BE2C (cell line): ENCODE measurements at regions not wholly inside any gene's neighbourhood (a gene's known extent, or its start where the extent isn't known, plus 50 kb on each side); places are given as distances from the start of the nearest gene placed in this dataset.

Experiments used
- DNase-seq: peaks from one replicate; pipeline ENCODE4 v3.0.0-alpha.2; 2020
- H3K27me3 ChIP-seq: fragments of 250-450 bp; sonication (Bioruptor Pico); 2 replicates; pipeline ENCODE4 v1.5.1; 2020; ENCODE audit warnings: mild to moderate bottlenecking
- H3K36me3 ChIP-seq: fragments of 250-450 bp; sonication (Bioruptor Pico); 2 replicates; pipeline ENCODE4 v1.5.1; 2020; ENCODE audit warnings: mild to moderate bottlenecking
- H3K4me1 ChIP-seq: fragments of 250-450 bp; sonication (Bioruptor Pico); 2 replicates; pipeline ENCODE4 v1.5.1; 2020
- H3K4me3 ChIP-seq: 2 replicates; pipeline ENCODE4 v1.5.1; 2011; ENCODE audit warnings: low read depth, low read length
- H3K9me3 ChIP-seq: fragments of 250-450 bp; sonication (Bioruptor Pico); 2 replicates; pipeline ENCODE4 v1.5.1; 2020
- CTCF ChIP-seq: IDR thresholded peaks from 2 replicates; pipeline ENCODE4 v1.5.1; 2012; ENCODE audit warnings: mild to moderate bottlenecking, low read depth, low read length

DNA sequence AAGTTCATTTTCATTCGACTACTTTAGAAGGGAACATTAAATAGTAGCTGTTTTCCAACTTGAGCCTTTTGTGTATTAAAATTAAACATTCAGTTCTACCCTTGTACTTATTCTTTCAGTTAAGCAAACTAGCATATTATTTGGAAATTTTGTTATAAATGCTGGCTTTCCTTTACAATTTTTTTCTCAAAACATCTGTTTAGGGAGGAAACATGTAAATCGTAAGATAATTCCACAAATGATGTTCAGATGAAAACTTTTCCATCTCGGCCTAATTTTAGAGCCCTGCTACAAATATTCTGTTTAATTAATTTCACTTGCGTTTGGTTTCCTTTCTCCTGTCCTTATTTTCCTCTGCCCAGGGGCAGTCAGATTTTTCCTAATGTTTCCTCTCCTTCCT is 476.2 kb upstream of the RGMA start:
- Histone ChIP-seq H3K9me3 (no peaks in the 10 kb centered on the region), H3K4me1 (peaks cover 5% of the 10 kb centered on the region), H3K27me3 (no peaks in the 10 kb centered on the region), H3K4me3 (no peak overlapping the region), H3K36me3 (no peaks in the 10 kb centered on the region)
- no peak for DNase-seq
- no peak for TF ChIP-seq CTCF

DNA sequence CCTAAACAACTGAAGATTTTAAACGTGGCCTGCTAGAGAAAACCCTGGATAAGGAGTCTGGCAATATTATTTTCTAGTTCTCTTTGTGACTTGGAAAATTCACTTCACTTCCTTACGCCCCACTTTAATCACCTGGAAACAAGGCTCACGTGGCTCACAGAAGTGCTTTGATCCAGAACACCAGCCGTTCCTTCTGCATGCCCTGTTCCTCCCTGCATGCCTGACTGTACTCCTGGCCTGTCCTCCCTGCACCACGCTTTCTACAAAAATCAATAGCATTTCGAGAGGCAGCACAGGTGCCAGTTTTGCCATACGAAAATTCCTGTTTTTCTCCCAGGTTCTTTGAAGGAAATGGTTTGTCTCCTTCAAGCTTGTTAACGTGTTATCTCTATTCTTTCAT is 474.2 kb upstream of the RGMA start:
- Histone ChIP-seq H3K4me1 (peaks cover 5% of the 10 kb centered on the region), H3K27me3 (no peaks in the 10 kb centered on the region), H3K36me3 (no peaks in the 10 kb centered on the region), H3K9me3 (no peaks in the 10 kb centered on the region), H3K4me3 (no peak overlapping the region)
- DNase-seq = no peak
- no peak for TF ChIP-seq CTCF

DNA sequence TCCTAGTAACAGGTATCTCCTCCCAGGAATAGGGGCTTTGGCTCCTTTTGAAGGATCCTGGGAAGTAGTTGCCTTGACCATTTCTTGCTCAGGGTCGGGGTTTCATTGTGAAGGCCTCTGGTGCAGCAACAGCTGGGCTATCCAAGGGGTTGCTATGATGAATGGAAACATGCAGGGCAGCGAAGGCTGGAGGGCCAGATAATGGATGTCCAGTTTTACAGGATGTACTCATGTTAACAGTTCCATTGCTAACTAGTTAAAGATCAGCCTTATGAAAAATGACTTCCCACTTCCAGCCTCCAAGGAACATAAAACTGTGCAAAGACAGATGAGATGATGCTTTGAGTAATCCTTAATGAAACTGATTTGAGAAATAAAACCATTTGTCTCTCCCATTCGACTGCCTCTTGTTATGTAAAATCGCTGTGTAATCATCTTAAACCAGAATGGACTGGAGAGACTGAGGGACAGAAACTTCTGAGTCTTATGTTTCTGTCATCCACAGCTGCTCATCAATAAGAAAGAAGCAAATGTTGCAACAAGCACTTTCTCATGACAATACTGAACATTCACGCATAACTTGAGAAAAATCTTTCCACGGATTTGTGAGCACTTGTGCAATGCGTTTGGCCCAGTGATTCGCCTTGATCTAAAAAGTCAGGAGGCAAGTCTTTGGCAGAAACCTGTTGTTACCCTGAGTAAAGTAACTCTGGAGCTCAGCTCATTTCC is 473.5 kb upstream of the RGMA start:
- Histone ChIP-seq H3K9me3 (no peaks in the 10 kb centered on the region), H3K4me1 (peaks cover 5% of the 10 kb centered on the region), H3K36me3 (no peaks in the 10 kb centered on the region), H3K27me3 (no peaks in the 10 kb centered on the region), H3K4me3 (no peak overlapping the region)
- no peak for DNase-seq
- TF ChIP-seq CTCF = no peak

DNA sequence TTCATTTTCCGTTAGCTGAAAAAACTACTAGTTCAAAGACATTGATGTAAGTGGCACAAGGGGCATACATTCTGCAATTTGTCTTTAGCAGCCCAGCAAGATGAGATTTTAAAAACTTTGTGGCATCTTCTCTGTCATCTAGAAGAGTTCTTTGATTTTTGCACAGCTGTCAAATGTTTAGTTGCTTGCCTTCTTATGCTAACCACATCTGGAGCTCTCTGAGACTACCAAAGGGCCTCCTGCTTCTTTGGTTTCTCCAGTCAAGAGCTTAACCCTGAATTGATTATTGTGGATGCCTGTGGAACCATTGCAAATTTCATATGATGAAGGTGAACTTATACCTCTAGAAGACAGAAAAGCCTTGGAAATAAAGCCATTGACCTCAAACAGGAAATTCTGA is 468.7 kb upstream of the RGMA start:
- no peaks in the 10 kb centered on the region for H3K27me3 ChIP-seq
- DNase-seq = no peak
- H3K4me3 ChIP-seq = no peak overlapping the region
- H3K9me3 ChIP-seq = no peaks in the 10 kb centered on the region
- no peak for TF ChIP-seq CTCF
- H3K4me1 ChIP-seq = peaks cover 5% of the 10 kb centered on the region
- no peaks in the 10 kb centered on the region for H3K36me3 ChIP-seq

- no peak for TF ChIP-seq CTCF
Measured at GRCh38 chr15:93553167-93553935, 464.3 kb upstream of the RGMA start.

DNA sequence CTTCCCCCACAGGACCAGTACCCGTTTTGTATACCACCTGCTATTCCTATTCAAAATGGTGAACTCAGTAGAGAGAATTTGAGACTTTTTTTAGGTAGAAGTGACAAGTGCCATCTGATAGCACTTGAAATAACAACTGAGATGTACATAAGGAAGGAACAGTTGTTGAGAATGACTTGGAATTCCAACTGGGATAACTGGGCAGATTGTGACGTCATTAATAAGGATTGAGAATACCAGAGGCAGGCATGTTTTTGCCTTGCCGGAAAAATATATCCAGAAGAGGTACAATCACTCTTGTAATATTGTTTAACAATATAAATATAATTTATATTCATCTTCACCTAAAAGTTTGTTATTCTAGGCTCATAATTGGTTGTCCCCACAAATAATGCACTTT is 454.1 kb upstream of the RGMA start:
- Histone ChIP-seq H3K4me1 (no peaks in the 10 kb centered on the region), H3K36me3 (no peaks in the 10 kb centered on the region), H3K4me3 (no peak overlapping the region), H3K27me3 (no peaks in the 10 kb centered on the region), H3K9me3 (no peaks in the 10 kb centered on the region)
- no peak for TF ChIP-seq CTCF
- no peak for DNase-seq

More at GRCh38 chr15:93553167-93553935, 464.3 kb upstream of the RGMA start:
- Histone ChIP-seq H3K27me3 (no peaks in the 10 kb centered on the region), H3K36me3 (no peaks in the 10 kb centered on the region), H3K9me3 (no peaks in the 10 kb centered on the region), H3K4me3 (no peak overlapping the region), H3K4me1 (no peaks in the 10 kb centered on the region)
- peak; percentile 22 for DNase-seq
